Nephron progenitor cell (in vitro differentiated cells): ENCODE measurements at regions not wholly inside any gene's neighbourhood (a gene's known extent, or its start where the extent isn't known, plus 50 kb on each side); places are given as distances from the start of the nearest gene placed in this dataset.

ENCODE experiments used
- DNase-seq: peaks from one replicate; pipeline ENCODE4 v3.0.0; 2021
- H3K27ac Mint-ChIP-seq: 2 replicates; pipeline ENCODE4 v1.8.0; 2021; ENCODE audit warnings: mild to moderate bottlenecking, moderate library complexity, mixed read lengths
- H3K27me3 Mint-ChIP-seq: 2 replicates; pipeline ENCODE4 v1.8.0; 2021; ENCODE audit warnings: mild to moderate bottlenecking, low read depth, mixed read lengths; ENCODE audit not compliant: poor library complexity
- H3K36me3 Mint-ChIP-seq: 2 replicates; pipeline ENCODE4 v1.8.0; 2021; ENCODE audit warnings: low read depth, mixed read lengths
- H3K4me1 Mint-ChIP-seq: 2 replicates; pipeline ENCODE4 v1.8.0; 2021; ENCODE audit warnings: mixed read lengths
- H3K4me3 Mint-ChIP-seq: 2 replicates; pipeline ENCODE4 v1.8.0; 2021; ENCODE audit warnings: mild to moderate bottlenecking, moderate library complexity, mixed read lengths
- H3K9me3 Mint-ChIP-seq: 2 replicates; pipeline ENCODE4 v1.8.0; 2021; ENCODE audit warnings: mild to moderate bottlenecking, moderate library complexity, mixed read lengths
- CTCF ChIP-seq: fragments of 200-600 bp; sonication (generic); IDR thresholded peaks from 2 replicates; pipeline ENCODE4 v1.5.0; 2021; ENCODE audit warnings: antibody characterized with exemption

DNA sequence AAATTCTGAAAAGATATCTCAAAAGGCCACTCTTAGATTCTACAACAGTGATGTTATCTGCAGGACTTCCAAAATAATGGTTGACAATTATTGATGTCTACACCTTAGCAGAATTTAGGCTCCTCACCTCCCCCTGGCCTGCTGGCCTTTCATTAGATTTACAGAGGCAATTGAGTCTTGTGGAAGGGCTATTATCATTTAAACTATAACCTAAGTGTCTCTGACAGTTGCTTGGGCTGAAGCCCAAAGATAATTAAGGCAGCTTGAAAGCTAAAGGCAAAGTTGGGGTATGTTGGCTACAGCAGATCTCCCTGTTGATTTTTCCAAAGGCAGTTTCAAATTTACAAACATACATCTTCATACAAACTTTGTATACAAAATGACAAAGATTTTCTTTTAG, 912.3 kb downstream of the TAF11L14 start:
- H3K9me3 Mint-ChIP-seq, result peaks cover 27% of the 10 kb centered on the region
- DNase-seq, result no peak
- no peak for TF ChIP-seq CTCF
- H3K36me3 Mint-ChIP-seq, result no peaks in the 10 kb centered on the region
- H3K4me1 Mint-ChIP-seq, result peaks cover 13% of the 10 kb centered on the region
- no peak overlapping the region for H3K27ac Mint-ChIP-seq
- no peak overlapping the region for H3K4me3 Mint-ChIP-seq
- peaks cover 3% of the 10 kb centered on the region for H3K27me3 Mint-ChIP-seq

- H3K9me3 Mint-ChIP-seq, result peaks cover 46% of the 10 kb centered on the region
- DNase-seq, result no peak
- no peak overlapping the region for H3K4me3 Mint-ChIP-seq
- H3K4me1 Mint-ChIP-seq, result peaks cover 6% of the 10 kb centered on the region
- H3K27ac Mint-ChIP-seq, result no peak overlapping the region
- no peaks in the 10 kb centered on the region for H3K36me3 Mint-ChIP-seq
- TF ChIP-seq CTCF, result no peak
- H3K27me3 Mint-ChIP-seq, result peaks cover 3% of the 10 kb centered on the region
Observed at GRCh38 chr5:18551716-18552115, 917.5 kb downstream of the TAF11L14 start.

- TF ChIP-seq CTCF, result no peak
- peaks cover 3% of the 10 kb centered on the region for H3K27me3 Mint-ChIP-seq
- peaks cover 6% of the 10 kb centered on the region for H3K4me1 Mint-ChIP-seq
- DNase-seq, result no peak
- H3K27ac Mint-ChIP-seq, result peak overlapping the region; percentile 70
- no peak overlapping the region for H3K4me3 Mint-ChIP-seq
- H3K9me3 Mint-ChIP-seq, result peaks cover 42% of the 10 kb centered on the region
- H3K36me3 Mint-ChIP-seq, result no peaks in the 10 kb centered on the region
Observed at GRCh38 chr5:18553269-18553668, 919.0 kb downstream of the TAF11L14 start.

DNA sequence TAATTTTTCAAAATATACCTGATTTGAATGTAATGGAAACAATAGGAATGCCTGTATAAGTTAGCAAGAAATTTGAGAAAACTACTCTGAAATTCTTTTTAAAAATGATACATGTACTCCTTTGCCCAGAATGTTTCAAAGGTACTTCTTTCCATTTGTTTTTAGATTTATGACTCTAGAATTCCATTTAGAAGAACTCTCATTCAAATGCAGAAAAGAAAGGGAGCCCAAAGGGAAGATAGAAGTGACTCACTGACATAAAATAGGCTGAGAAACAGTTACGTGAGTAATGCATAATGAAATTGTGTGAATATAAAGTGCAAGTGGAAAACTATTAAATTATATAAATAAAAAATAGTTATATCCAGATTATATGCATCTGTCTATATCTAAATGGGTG, 926.3 kb downstream of the TAF11L14 start:
- H3K9me3 Mint-ChIP-seq, result no peaks in the 10 kb centered on the region
- no peak overlapping the region for H3K27ac Mint-ChIP-seq
- H3K27me3 Mint-ChIP-seq, result no peaks in the 10 kb centered on the region
- no peak for DNase-seq
- H3K4me3 Mint-ChIP-seq, result no peak overlapping the region
- H3K36me3 Mint-ChIP-seq, result no peaks in the 10 kb centered on the region
- no peaks in the 10 kb centered on the region for H3K4me1 Mint-ChIP-seq
- no peak for TF ChIP-seq CTCF

DNA sequence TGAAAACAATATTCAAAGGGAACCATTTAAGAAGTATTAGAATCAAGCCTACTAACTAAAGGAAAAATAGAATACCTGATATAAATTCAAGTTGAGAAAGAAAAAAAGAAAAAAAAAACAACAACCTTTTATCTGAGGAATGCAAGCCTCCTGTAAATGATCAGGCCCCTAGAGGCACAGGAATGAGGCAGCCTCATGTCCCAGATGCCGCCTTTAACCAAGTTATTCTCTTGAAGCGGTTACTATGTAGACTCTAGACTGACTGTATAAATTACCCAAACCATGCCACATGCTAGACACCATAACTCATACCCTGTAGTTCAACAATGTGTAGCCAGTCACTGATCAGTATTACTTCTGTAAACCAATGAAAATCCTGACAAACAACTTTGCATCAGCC, 929.6 kb downstream of the TAF11L14 start:
- Mint-ChIP-seq H3K4me3 (no peak overlapping the region), H3K27ac (no peak overlapping the region), H3K4me1 (no peaks in the 10 kb centered on the region), H3K36me3 (no peaks in the 10 kb centered on the region), H3K9me3 (no peaks in the 10 kb centered on the region), H3K27me3 (no peaks in the 10 kb centered on the region)
- DNase-seq, result no peak
- TF ChIP-seq CTCF, result no peak

DNA sequence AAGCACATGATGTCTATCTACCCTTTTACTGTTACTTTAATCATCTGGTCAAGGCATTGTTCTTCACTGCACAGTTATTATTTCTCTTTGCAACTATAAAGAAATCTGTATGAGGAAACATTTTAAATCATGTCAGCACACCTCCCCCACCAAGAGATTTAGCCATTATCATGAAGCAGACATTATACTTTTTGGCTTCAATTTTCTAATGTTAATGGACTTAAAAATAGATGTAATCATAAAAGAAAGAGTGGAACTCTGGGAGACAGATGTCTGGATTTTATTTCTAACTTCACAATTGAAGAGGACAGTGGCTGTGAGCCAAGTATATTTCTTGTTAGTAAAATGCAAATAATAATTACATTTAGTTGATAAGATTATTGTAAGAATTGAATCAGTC, 932.4 kb downstream of the TAF11L14 start:
- Mint-ChIP-seq H3K4me3 (no peak overlapping the region), H3K4me1 (no peaks in the 10 kb centered on the region), H3K27me3 (no peaks in the 10 kb centered on the region), H3K9me3 (no peaks in the 10 kb centered on the region), H3K27ac (no peak overlapping the region), H3K36me3 (no peaks in the 10 kb centered on the region)
- no peak for TF ChIP-seq CTCF
- no peak for DNase-seq
